Colonic mucosa (tissue), 4 donors: ENCODE measurements at regions not wholly inside any gene's neighbourhood (a gene's known extent, or its start where the extent isn't known, plus 50 kb on each side); places are given as distances from the start of the nearest gene placed in this dataset.
"Not testable (repeated sequence)": the region's sequence is repeated elsewhere in the genome, so short reads cannot be mapped to it uniquely, and the experiment has no call there.

Experiments used
- DNase-seq: peaks from one replicate; pipeline ENCODE4 v3.0.0-alpha.2; 2020
- H3K27ac ChIP-seq: fragments of 200-600 bp; one replicate; pipeline ENCODE4 v1.8.0; 2021
- H3K27me3 ChIP-seq: fragments of 200-600 bp; one replicate; pipeline ENCODE4 v1.8.0; 2021
- H3K36me3 ChIP-seq: fragments of 200-600 bp; one replicate; pipeline ENCODE4 v1.8.0; 2021
- H3K4me1 ChIP-seq: fragments of 200-600 bp; one replicate; pipeline ENCODE4 v1.8.0; 2021; ENCODE audit warnings: mild to moderate bottlenecking
- H3K4me3 ChIP-seq: fragments of 200-600 bp; one replicate; pipeline ENCODE4 v1.8.0; 2021
- H3K9ac ChIP-seq, 2 donors: one replicate each; pipeline ENCODE4 v1.7.0; 2013; ENCODE audit warnings: control low read depth in 2 of 2, low read depth in 2 of 2, low read length in 2 of 2
- H3K9me3 ChIP-seq: fragments of 200-600 bp; one replicate; pipeline ENCODE4 v1.8.0; 2021
- intact Hi-C: fragments of 100-400 bp; cut with DNase I; formaldehyde crosslinking; loops from one replicate; pipeline ENCODE4 v1.14.1; 2022
- TF ChIP-seq, protein P1 (sequence below): fragments of 200-600 bp; IDR thresholded peaks from one replicate; pipeline ENCODE4 v1.8.0; 2022; ENCODE audit warnings: antibody characterized with exemption, mild to moderate bottlenecking
- donor health status: healthy.
- donor health status: DM: no; HTN: no; CAD: no.
- donor health status: DM: no; HTN: no; CAD: no.

DNA sequence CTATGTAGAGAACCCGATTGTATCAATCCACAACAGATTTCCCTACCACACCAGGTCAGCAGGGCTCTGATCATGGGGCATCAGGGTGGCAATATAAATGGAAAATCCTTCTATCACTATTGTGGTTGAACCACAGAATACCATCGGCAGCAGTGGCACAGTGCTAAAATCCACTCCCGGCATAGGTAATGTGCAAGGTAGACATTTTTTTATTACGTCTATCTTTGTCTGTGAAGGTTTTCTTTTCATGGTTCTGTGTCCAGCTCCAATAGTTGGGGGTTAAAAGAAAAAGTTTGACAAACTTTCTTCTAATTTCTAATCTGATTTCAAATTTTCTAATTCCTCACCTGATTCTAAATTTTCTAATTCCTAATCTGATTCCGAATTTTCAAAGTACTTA lies 302.7 kb upstream of the PREP start:
- TF ChIP-seq, protein P1, sequence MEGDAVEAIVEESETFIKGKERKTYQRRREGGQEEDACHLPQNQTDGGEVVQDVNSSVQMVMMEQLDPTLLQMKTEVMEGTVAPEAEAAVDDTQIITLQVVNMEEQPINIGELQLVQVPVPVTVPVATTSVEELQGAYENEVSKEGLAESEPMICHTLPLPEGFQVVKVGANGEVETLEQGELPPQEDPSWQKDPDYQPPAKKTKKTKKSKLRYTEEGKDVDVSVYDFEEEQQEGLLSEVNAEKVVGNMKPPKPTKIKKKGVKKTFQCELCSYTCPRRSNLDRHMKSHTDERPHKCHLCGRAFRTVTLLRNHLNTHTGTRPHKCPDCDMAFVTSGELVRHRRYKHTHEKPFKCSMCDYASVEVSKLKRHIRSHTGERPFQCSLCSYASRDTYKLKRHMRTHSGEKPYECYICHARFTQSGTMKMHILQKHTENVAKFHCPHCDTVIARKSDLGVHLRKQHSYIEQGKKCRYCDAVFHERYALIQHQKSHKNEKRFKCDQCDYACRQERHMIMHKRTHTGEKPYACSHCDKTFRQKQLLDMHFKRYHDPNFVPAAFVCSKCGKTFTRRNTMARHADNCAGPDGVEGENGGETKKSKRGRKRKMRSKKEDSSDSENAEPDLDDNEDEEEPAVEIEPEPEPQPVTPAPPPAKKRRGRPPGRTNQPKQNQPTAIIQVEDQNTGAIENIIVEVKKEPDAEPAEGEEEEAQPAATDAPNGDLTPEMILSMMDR: no peak
- H3K27me3 ChIP-seq: no peaks in the 10 kb centered on the region
- no peak overlapping the region for H3K4me3 ChIP-seq
- no peak overlapping the region for H3K9ac ChIP-seq
- no peak for DNase-seq
- H3K4me1 ChIP-seq: no peaks in the 10 kb centered on the region
- H3K36me3 ChIP-seq: no peaks in the 10 kb centered on the region
- no peak overlapping the region for H3K27ac ChIP-seq
- no peaks in the 10 kb centered on the region for H3K9me3 ChIP-seq
- intact Hi-C loops: no loop called here

DNA sequence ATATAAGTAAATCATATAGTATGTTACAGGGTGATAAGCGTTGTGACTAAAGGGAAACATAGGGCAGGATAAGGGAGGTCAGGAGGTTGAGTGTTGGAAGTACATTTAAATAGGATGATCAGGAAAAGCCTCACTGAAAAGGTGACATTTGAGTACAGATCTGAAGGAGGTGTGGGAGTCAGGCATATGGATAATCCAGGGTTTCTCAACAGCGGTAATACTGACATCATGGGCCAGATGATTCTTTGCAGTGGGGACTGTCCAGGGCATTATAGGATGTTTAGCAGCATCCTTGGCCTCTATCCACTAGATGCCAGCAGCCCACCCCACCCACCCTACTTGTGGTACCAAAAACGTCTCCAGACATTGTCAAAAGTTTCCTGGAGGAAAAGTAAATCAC lies 292.6 kb upstream of the PREP start:
- Histone ChIP-seq H3K9me3 (no peaks in the 10 kb centered on the region), H3K36me3 (no peaks in the 10 kb centered on the region), H3K9ac (no peak overlapping the region), H3K4me1 (no peaks in the 10 kb centered on the region), H3K4me3 (no peak overlapping the region), H3K27ac (no peak overlapping the region), H3K27me3 (no peaks in the 10 kb centered on the region)
- DNase-seq: no peak
- intact Hi-C loops: no loop called here
- TF ChIP-seq, protein P1: no peak

DNA sequence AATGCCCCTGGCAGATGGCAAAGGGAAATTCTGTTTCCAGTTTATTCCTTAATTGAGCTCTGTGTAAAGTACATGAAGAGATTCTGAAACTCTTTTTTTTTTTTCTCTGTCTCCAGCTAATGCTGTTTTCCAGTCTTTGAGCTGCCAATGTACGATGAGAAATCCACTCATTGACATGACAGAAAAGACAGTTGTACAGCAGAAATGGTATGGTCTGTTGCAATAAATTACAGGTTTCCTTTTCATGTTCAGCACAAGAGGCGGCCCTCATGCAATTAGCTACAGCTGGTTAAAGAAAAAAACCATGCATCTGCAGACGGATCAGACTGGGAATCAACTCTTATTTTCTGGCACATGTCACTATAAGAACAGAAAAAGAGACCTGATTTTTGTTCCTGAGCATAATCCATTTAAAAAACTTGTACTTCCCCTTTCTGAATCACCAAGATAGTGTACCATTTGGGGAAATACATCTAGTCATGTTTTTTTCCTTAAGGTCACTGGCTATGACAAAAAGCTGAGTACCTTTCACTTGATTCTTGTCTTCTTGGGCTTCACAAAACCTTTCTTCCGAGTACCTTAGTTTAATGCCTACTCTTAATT lies 289.8 kb upstream of the PREP start:
- intact Hi-C loops: no loop called here
- DNase-seq: no peak
- Histone ChIP-seq H3K9me3 (no peaks in the 10 kb centered on the region), H3K27me3 (no peaks in the 10 kb centered on the region), H3K27ac (no peak overlapping the region), H3K36me3 (no peaks in the 10 kb centered on the region), H3K4me3 (no peak overlapping the region), H3K9ac (no peak overlapping the region), H3K4me1 (no peaks in the 10 kb centered on the region)
- TF ChIP-seq, protein P1: no peak

DNA sequence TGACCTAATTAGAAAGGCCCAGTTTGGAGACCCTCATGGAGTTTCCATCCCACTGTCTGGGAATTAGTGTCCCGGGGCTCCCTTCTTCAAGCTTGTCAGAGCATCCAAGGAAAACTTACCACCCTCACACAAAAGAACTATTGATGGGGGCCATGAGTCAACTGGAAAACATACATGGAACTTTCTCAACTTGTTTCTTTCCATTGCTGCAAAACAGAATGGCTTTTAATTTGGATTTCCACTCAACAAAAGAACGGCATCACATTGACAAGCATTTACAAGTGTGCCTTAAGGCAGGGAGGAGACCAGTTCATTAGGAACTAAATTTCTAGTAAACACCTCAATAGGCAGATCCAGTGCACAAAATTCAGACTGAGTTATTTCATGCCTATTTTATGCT lies 289.1 kb upstream of the PREP start:
- H3K4me1 ChIP-seq: no peaks in the 10 kb centered on the region
- no peaks in the 10 kb centered on the region for H3K9me3 ChIP-seq
- H3K36me3 ChIP-seq: no peaks in the 10 kb centered on the region
- H3K27ac ChIP-seq: no peak overlapping the region
- intact Hi-C loops: no loop called here
- H3K27me3 ChIP-seq: no peaks in the 10 kb centered on the region
- no peak overlapping the region for H3K4me3 ChIP-seq
- DNase-seq: no peak
- TF ChIP-seq, protein P1: no peak
- H3K9ac ChIP-seq: no peak overlapping the region

DNA sequence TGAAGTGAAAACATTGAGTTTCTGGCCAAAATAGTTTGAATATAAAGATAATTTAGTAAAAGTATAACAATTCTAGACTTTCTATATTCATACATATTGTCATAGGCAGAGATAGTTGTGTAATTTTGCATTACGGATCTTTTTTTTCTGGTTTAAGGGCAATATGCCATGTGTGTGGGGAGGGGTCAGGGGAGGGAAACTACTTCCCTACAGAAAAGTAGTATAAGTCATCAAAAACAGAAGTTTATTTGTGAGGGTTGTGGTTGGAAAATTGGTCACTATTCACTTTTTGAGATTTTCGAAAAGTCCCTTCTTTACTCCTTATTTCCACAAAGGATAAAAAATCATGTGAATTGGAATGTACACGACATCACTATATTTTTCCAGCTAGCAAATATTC lies 288.2 kb upstream of the PREP start:
- Histone ChIP-seq H3K9ac (no peak overlapping the region), H3K36me3 (no peaks in the 10 kb centered on the region), H3K27me3 (no peaks in the 10 kb centered on the region), H3K4me3 (no peak overlapping the region), H3K9me3 (no peaks in the 10 kb centered on the region), H3K27ac (no peak overlapping the region), H3K4me1 (no peaks in the 10 kb centered on the region)
- intact Hi-C loops: no loop called here
- TF ChIP-seq, protein P1: no peak
- DNase-seq: no peak

DNA sequence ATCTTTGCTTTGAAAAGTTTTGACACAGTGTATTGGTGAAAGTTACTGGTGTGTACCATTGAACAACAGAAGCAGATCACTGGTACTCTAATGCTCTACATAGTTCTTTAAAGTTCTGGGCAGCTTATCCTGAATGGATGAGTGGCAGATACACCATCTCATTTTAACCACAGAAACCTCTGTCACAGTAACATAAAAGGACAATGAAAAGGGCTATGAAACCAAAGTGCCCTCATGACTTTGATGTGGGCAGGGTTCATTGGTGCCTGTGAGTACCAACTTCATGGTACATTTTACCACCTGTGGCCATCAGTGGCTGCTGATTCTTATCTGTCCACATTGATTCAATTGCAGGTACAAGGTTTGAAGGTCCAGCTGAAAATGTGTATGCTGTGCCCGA lies 285.7 kb upstream of the PREP start:
- no peaks in the 10 kb centered on the region for H3K27me3 ChIP-seq
- no peaks in the 10 kb centered on the region for H3K36me3 ChIP-seq
- no peak for DNase-seq
- H3K4me1 ChIP-seq: no peaks in the 10 kb centered on the region
- H3K9ac ChIP-seq: no peak overlapping the region
- H3K4me3 ChIP-seq: no peak overlapping the region
- intact Hi-C loops: no loop called here
- TF ChIP-seq, protein P1: no peak
- no peak overlapping the region for H3K27ac ChIP-seq
- no peaks in the 10 kb centered on the region for H3K9me3 ChIP-seq

DNA sequence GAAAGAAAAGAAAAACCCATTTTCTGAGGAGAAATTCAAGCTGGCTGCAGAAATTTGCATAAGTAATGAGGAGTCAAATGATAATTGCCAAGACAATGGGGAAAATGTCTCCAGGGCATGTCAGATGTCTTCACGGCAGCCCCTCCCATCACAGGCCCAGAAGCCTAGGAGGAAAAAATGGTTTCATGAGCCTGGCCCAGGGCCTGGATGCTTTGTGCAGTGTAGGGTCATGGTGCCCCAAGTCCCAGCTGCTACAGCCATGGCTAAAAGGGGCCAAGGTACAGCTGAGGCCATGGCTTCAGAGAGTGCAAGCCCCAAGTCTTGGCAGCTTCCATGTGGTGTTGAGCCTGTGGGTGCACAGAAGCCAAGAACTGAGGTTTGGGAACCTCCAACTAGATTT lies 283.9 kb upstream of the PREP start:
- not testable (repeated sequence) for H3K4me1 ChIP-seq, H3K27me3 ChIP-seq

More for the DNA sequence above, 283.9 kb upstream of the PREP start:
- H3K9me3 ChIP-seq, H3K27ac ChIP-seq, intact Hi-C loops, DNase-seq, H3K36me3 ChIP-seq, H3K4me3 ChIP-seq, H3K9ac ChIP-seq: not testable (repeated sequence)
